HUES48 (cell line): ENCODE measurements at regions not wholly inside any gene's neighbourhood (a gene's known extent, or its start where the extent isn't known, plus 50 kb on each side); places are given as distances from the start of the nearest gene placed in this dataset.

Experiments
- H3K27ac ChIP-seq: one replicate; pipeline ENCODE4 v1.7.0; 2013; ENCODE audit warnings: low read depth, low read length, inconsistent platforms
- H3K27me3 ChIP-seq: 2 replicates; pipeline ENCODE4 v1.6.1; 2013; ENCODE audit warnings: mild to moderate bottlenecking, low read length; ENCODE audit not compliant: control insufficient read depth, insufficient read depth
- H3K36me3 ChIP-seq: 2 replicates; pipeline ENCODE4 v1.6.1; 2013; ENCODE audit warnings: low read length; ENCODE audit not compliant: control insufficient read depth, insufficient read depth
- H3K4me1 ChIP-seq: 2 replicates; pipeline ENCODE4 v1.6.1; 2013; ENCODE audit warnings: mild to moderate bottlenecking, low read length; ENCODE audit not compliant: control insufficient read depth, insufficient read depth
- H3K4me3 ChIP-seq: 2 replicates; pipeline ENCODE4 v1.5.1; 2013; ENCODE audit warnings: mild to moderate bottlenecking, low read depth, low read length
- H3K9ac ChIP-seq: 2 replicates; pipeline ENCODE4 v1.6.1; 2013; ENCODE audit warnings: mild to moderate bottlenecking, low read depth, low read length, moderate library complexity
- H3K9me3 ChIP-seq: 2 replicates; pipeline ENCODE4 v1.6.1; 2013; ENCODE audit warnings: low read length; ENCODE audit not compliant: control insufficient read depth, insufficient read depth

DNA sequence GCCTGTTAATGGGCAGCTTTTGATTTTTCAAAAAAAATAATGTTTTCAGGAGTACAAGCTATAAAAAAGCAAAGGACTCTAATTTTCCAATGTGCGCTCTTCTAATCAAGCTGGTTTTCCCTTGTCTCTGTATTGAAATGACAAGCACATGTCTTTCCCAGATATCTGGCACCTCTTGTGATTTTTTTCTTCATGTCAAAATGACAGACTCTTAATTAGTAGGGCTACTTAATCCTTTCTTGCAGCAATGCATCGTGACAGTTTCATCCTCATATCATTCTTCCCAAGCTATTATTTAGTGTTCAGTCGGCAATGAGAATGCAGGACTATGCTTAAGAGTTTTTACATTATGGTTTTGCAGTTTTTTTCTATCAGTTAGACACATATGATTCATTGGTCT, 139.5 kb downstream of the MAGEC1 start:
- no peak overlapping the region for H3K4me3 ChIP-seq
- peaks cover 12% of the 10 kb centered on the region for H3K9me3 ChIP-seq
- H3K36me3 ChIP-seq = no peaks in the 10 kb centered on the region
- H3K4me1 ChIP-seq = 0 out of 2 replicates have a peak, but pooled peaks cover 4% of the 10 kb centered on the region
- no peak overlapping the region for H3K9ac ChIP-seq
- H3K27ac ChIP-seq = no peak overlapping the region
- no peaks in the 10 kb centered on the region for H3K27me3 ChIP-seq

DNA sequence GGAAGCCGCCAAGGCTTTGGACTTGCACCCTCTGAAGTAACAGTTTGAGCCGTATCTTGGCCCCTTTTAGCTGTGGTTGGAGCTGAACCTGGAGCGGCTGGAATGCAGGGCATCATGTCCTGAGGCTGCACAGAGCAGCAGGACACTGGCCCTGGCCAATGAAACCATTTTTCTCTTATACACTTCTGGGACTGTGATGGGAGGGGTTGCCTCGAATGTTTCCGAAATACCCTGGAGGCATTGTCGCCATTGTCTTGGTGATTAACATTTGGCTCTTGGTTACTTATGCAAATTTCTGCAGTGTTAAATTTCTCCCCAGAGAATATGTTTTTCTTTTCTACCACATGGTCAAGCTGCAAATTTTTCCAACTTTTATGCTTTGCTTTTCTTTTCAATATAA, 137.2 kb downstream of the MAGEC1 start:
- 0 out of 2 replicates have a peak overlapping the region, but pooled peaks have one; percentile 16 for H3K4me3 ChIP-seq
- H3K9me3 ChIP-seq = peaks cover 12% of the 10 kb centered on the region
- no peak overlapping the region for H3K27ac ChIP-seq
- H3K9ac ChIP-seq = no peak overlapping the region
- no peaks in the 10 kb centered on the region for H3K36me3 ChIP-seq
- H3K4me1 ChIP-seq = 0 out of 2 replicates have a peak, but pooled peaks cover 4% of the 10 kb centered on the region
- H3K27me3 ChIP-seq = no peaks in the 10 kb centered on the region

DNA sequence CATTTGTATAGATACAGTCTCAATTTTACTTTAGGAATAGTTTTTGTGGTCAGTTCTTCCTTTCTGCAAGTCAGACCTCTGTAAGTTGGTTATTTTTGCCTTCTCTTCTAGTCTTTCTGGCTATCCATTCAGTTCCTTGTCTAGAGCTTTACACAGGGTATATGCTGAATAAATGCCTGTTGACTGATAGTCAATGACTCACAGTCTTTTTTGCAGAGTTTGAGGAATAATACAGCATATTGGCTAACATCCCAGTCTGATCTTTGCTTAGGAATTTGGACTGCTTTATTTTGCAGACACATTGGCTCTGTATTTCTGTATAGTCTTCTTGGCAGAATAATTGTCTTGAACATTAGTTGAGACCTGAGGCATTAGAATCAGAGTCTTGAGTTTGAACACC, 132.4 kb downstream of the MAGEC1 start:
- Histone ChIP-seq H3K4me3 (no peak overlapping the region), H3K9ac (no peak overlapping the region), H3K9me3 (peaks cover 21% of the 10 kb centered on the region), H3K27me3 (no peaks in the 10 kb centered on the region), H3K27ac (no peak overlapping the region), H3K36me3 (no peaks in the 10 kb centered on the region), H3K4me1 (0 out of 2 replicates have a peak, but pooled peaks cover 4% of the 10 kb centered on the region)

DNA sequence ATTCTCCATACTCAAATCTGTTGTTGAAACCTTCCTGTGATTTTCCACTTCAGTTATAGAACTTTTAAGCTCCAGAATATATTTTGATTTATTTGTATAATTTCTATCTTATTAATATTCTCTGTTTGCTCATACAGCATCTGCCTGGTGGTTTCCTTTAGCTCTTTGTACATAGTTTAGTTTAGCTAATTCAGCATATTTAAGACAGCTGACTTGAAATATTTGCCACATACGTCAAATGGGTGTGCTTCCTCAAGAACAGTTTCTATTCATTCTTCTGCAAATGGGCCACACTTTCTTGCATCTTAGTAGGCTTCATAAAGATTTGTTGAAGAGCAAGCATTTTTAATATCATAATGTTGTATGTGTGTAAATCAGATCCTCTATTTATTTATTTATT, 101.8 kb downstream of the MAGEC1 start:
- no peaks in the 10 kb centered on the region for H3K4me1 ChIP-seq
- H3K9ac ChIP-seq = no peak overlapping the region
- H3K27ac ChIP-seq = no peak overlapping the region
- H3K4me3 ChIP-seq = no peak overlapping the region
- no peaks in the 10 kb centered on the region for H3K36me3 ChIP-seq
- peaks cover 19% of the 10 kb centered on the region; the same call in 1 of the 2 replicates for H3K9me3 ChIP-seq
- no peaks in the 10 kb centered on the region for H3K27me3 ChIP-seq

DNA sequence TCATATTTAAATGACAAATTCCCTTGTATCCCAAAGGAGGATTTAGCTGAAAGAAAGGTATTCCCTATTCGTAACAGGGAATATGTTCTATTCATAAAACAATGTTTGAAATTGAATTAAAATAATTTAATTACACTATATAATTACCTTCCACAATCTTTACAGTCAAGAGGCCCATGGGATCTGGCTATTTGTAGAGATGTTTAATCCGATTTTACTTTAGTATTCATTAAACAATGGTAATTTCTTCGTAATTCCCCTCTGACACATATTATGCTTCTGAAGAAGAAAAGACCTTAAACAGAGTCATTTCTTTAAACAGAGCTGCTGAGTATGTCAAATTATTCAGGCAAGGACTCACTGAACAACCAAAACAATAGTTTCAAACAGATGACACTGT, 98.8 kb downstream of the MAGEC1 start:
- no peak overlapping the region for H3K27ac ChIP-seq
- H3K9ac ChIP-seq = no peak overlapping the region
- H3K36me3 ChIP-seq = no peaks in the 10 kb centered on the region

DNA sequence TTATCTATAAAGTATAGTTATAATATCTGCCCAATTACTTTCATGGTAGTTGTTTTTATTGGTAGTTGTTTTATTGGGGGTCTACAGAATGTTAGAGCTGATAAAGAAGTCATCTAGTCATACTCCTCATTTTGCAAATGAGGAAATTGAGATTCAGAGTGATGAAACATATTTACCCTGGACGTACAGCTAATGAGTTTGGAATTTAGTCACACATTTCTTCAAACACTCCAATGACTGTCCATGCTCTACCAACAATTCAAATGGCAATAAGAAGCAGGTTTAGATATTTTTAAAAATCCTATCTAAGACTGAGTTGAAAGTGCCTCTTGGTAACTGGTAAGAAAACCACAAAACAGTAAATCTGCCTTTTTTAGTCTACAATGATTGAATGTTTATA, 98.2 kb downstream of the MAGEC1 start:
- H3K9me3 ChIP-seq = peaks cover 17% of the 10 kb centered on the region; the same call in 1 of the 2 replicates
- no peak overlapping the region for H3K4me3 ChIP-seq
- no peak overlapping the region for H3K27ac ChIP-seq
- H3K9ac ChIP-seq = no peak overlapping the region
- no peaks in the 10 kb centered on the region for H3K36me3 ChIP-seq
- no peaks in the 10 kb centered on the region for H3K27me3 ChIP-seq
- no peaks in the 10 kb centered on the region for H3K4me1 ChIP-seq

More for the DNA sequence above, 98.8 kb downstream of the MAGEC1 start:
- Histone ChIP-seq H3K4me1 (no peaks in the 10 kb centered on the region), H3K9me3 (peaks cover 14% of the 10 kb centered on the region; the same call in 1 of the 2 replicates), H3K4me3 (no peak overlapping the region), H3K27me3 (no peaks in the 10 kb centered on the region)

DNA sequence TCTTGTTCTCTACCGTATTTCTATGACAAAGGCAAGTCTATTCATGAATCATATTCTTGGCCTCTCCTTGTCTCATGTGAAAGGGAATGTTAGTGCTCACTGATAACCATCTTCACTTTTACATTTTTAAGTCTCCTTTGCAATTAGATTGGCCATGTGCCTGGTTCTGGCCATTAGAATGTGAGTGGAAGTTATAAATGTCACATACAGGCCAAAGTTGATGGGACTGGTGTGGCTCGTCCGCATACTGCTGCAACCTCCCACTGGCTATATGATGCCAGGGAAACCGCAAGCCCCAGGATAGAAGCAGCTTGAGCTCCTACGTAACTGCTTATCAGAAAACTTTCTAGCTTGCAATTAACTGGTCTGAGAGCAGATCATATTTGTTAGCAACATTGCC, 86.1 kb downstream of the MAGEC1 start:
- Histone ChIP-seq H3K4me3 (no peak overlapping the region), H3K9ac (no peak overlapping the region), H3K27ac (no peak overlapping the region), H3K4me1 (no peaks in the 10 kb centered on the region), H3K9me3 (peaks cover 26% of the 10 kb centered on the region; the same call in 1 of the 2 replicates), H3K36me3 (no peaks in the 10 kb centered on the region), H3K27me3 (no peaks in the 10 kb centered on the region)

DNA sequence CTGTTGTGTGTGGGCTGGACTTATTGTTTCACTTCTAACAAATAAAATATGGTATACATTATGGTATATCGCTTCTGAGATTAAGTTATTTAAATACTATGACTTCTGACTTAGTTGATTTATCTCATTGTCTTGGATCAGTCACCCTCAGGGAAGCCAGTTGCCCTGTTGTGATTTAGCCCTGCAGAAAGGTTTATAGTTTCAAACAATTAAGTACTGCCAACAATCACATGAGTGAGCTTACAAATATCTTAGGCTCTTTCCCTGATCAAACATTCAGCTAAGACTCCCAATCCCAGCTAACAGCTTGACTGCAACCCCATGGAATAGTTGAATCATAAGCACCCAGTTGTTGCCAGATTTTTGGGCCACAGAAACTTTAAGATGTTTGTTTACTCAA, 85.4 kb downstream of the MAGEC1 start:
- H3K27me3 ChIP-seq = no peaks in the 10 kb centered on the region
- H3K27ac ChIP-seq = no peak overlapping the region
- H3K4me1 ChIP-seq = no peaks in the 10 kb centered on the region
- no peak overlapping the region for H3K4me3 ChIP-seq
- no peaks in the 10 kb centered on the region for H3K36me3 ChIP-seq
- H3K9me3 ChIP-seq = peaks cover 26% of the 10 kb centered on the region; the same call in 1 of the 2 replicates
- H3K9ac ChIP-seq = no peak overlapping the region

DNA sequence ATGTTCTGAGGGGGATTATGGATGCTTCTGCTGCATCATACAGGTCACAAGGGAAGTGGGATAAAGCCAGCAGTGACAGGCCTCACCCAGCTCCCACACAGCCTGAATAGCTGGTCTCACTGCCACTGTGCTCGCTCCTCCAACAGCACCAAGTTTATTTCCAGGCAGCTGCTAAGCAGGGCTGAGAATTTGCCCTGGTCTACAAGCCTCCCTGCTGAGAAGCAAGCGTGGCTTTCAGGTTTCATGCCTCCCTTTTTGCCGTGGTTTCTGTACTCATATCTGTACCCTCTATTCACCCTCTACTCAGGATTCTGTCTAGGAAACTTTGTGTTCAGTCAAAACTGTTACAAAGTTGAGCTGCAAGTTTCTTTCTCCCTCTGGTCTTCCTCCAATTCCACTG, 78.6 kb downstream of the MAGEC1 start:
- Histone ChIP-seq H3K9me3 (peaks cover 29% of the 10 kb centered on the region), H3K27ac (no peak overlapping the region), H3K4me1 (no peaks in the 10 kb centered on the region), H3K27me3 (no peaks in the 10 kb centered on the region), H3K4me3 (no peak overlapping the region), H3K36me3 (no peaks in the 10 kb centered on the region), H3K9ac (no peak overlapping the region)

DNA sequence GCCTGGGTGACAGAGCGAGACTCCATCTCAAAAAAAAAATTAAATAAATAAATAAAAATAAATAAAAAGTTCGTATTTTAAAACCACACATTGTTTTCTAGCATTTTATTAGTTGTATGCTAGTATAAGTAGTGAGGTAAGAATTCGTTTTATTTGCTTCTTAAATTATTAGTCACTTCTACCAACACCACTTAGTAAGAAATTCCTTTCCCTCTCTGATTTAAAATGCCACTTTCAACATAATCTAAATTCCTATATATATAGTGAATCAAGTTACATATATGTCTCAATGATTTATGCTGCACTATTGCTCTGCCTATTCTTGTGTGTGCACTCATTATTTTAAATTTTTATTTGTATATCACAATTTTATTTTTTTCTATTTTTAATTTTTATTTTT, 72.1 kb downstream of the MAGEC1 start:
- H3K9ac ChIP-seq = no peak overlapping the region

DNA sequence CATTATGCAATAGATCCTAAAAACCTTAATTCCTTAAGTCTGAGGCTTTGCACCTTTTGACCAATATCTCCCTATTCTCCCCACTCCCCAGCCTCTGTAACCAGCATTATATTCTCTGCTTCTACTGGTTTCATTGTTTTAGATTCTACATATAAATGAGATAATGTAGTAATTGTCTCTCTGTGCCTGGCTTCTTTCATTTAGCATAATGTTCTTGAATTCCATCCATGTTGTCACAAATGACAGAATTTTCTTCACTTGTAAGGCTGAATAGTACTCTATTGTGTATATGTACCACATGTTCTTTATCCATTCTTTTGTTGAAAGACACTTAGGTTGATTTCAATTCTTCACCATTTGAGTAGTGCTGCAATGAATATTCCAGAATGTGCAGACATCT, 66.0 kb downstream of the MAGEC1 start:
- Histone ChIP-seq H3K4me3 (no peak overlapping the region), H3K27me3 (no peaks in the 10 kb centered on the region)

More for the DNA sequence above, 72.1 kb downstream of the MAGEC1 start:
- peaks cover 24% of the 10 kb centered on the region for H3K9me3 ChIP-seq
- H3K27ac ChIP-seq = no peak overlapping the region
- no peak overlapping the region for H3K4me3 ChIP-seq
- no peaks in the 10 kb centered on the region for H3K36me3 ChIP-seq
- no peaks in the 10 kb centered on the region for H3K4me1 ChIP-seq
- no peaks in the 10 kb centered on the region for H3K27me3 ChIP-seq

DNA sequence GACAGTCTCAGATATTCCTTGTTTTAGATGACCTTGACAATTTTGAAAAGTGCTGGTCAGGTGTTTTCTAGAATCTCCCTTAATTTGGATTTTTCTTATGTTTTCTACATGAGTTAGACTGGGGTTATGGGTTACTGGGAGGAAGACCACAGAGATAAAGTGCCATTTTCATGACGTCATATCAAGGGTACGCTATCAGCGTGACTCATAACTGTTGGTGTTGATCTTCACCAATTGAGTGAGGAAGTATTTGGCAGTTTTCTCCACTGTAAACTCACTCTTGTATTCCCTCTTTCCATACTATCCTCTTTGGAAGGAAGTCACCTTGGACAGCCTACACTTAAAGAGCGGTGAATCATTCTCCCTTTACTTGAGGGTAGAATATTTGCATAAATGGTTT, 56.9 kb downstream of the MAGEC1 start:
- Histone ChIP-seq H3K4me3 (no peak overlapping the region), H3K27ac (no peak overlapping the region), H3K27me3 (no peaks in the 10 kb centered on the region), H3K4me1 (no peaks in the 10 kb centered on the region), H3K9me3 (peaks cover 34% of the 10 kb centered on the region), H3K36me3 (no peaks in the 10 kb centered on the region), H3K9ac (no peak overlapping the region)

More for the DNA sequence above, 66.0 kb downstream of the MAGEC1 start:
- peaks cover 30% of the 10 kb centered on the region for H3K9me3 ChIP-seq
- no peak overlapping the region for H3K27ac ChIP-seq
- H3K9ac ChIP-seq = no peak overlapping the region
- H3K36me3 ChIP-seq = no peaks in the 10 kb centered on the region
- H3K4me1 ChIP-seq = no peaks in the 10 kb centered on the region
